22Rv1 (cell line): ENCODE measurements at regions not wholly inside any gene's neighbourhood (a gene's known extent, or its start where the extent isn't known, plus 50 kb on each side); places are given as distances from the start of the nearest gene placed in this dataset.

Source experiments
- H3K27ac ChIP-seq: fragments of 450-650 bp; 2 replicates; pipeline ENCODE4 v1.5.1; 2017
- ZFX ChIP-seq: fragments of 450-650 bp; IDR thresholded peaks from 2 replicates; pipeline ENCODE4 v1.6.1; 2017; ENCODE audit warnings: antibody characterized with exemption, borderline replicate concordance
- TF ChIP-seq, protein P1 (sequence below): fragments of 450-650 bp; IDR thresholded peaks from 2 replicates; pipeline ENCODE4 v1.5.1; 2017; ENCODE audit warnings: mild to moderate bottlenecking

DNA sequence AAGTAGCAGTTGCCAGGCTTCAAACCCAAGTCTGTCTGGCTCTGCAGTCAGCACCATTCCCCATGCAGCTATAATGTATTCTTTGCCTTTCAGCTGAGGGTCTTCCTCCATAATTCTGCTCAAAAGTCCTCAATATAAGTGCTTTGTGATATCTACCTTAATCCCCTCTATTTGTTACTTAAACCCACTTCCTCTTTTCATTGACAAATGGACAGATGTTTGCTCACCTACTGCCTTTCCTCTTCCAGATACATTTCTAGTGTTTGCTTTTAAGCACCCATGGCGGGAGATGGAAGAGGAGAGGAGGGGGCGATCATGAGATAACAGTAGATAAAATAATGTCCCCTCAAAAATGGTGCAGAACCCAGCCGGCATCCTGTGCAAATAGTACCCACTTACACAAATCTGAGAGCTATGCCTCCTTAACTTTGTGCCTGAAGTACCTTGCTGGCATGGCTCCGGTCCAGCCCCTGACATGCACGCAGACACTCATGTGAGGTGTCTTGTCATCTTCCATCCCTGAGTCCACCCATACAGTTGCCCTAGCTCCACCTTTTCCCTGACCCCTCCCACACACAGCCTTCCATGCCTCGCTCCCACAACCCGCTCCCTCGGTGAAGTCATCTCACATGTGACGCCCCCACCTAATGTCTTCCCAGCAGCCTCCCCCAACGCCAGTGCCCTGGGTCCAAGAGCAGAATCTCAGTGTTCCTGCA lies 109.6 kb downstream of the TRIM29 start:
- no peak overlapping the region for H3K27ac ChIP-seq
- TF ChIP-seq ZFX: no peak
- TF ChIP-seq, protein P1, sequence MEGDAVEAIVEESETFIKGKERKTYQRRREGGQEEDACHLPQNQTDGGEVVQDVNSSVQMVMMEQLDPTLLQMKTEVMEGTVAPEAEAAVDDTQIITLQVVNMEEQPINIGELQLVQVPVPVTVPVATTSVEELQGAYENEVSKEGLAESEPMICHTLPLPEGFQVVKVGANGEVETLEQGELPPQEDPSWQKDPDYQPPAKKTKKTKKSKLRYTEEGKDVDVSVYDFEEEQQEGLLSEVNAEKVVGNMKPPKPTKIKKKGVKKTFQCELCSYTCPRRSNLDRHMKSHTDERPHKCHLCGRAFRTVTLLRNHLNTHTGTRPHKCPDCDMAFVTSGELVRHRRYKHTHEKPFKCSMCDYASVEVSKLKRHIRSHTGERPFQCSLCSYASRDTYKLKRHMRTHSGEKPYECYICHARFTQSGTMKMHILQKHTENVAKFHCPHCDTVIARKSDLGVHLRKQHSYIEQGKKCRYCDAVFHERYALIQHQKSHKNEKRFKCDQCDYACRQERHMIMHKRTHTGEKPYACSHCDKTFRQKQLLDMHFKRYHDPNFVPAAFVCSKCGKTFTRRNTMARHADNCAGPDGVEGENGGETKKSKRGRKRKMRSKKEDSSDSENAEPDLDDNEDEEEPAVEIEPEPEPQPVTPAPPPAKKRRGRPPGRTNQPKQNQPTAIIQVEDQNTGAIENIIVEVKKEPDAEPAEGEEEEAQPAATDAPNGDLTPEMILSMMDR: no peak

DNA sequence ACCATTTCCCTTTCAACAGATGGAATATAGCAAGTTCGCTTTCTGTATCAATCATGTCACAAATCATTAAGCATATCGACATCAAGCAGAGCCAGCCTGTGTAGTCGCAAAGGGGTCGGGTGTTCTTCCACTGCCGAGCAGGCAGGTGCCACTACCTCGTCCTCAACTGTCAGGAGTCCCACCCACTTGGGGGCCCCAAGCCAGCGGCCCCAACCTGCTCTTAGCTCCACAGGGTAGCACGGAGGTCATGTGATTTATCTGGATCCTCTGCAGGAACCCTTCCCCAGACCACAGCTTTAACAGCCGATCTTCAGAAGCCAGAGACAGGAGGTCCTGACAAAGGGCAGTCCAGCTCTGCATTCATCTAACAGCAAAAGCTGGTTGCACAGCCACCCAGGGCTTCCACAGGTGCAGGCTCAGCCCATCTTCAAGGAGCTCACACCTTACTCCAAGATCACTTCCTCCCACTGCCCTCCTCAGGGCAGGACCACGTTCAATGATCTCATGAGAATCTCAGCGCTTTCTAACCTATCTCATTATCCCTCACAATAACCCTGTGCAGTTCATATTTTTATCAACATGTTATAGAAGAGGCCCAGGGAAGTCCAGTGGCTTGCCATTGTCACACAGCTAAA lies 110.2 kb downstream of the TRIM29 start:
- TF ChIP-seq, protein P1: no peak
- no peak for TF ChIP-seq ZFX
- H3K27ac ChIP-seq: no peak overlapping the region

DNA sequence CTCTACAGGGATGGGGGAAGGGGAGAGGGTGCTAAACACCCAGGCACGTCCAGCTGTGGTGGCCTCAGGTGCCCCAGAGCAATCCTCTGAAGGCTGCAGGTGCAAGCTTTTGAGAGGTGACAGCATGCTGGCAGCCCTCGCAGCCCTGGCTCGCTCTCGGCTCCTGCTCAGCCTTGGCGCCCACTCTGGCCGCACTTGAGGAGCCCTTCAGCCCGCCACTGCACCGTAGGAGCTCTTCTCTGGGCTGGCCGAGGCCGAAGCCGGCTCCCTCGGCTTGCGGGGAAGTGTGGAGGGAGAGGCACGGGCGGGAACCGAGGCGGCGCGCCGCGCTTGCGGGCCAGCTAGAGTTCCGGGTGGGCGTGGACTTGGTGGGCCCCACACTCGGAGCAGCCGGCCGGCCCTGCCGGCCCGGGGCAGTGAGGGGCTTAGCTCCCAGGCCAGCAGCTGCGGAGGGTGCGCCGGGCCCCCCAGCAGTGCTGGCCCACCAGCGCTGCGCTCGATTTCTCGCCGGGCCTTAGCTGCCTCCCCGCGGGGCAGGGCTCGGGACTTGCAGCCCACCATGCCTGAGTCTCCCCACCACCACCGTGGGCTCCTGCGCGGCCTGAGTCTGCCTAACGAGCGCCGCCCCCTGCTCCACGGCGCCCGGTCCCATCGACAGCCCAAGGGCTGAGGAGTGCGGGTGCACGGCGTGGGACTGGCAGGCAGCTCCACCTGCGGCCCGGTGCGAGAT lies 112.1 kb downstream of the TRIM29 start:
- TF ChIP-seq, protein P1: no peak
- no peak overlapping the region for H3K27ac ChIP-seq

DNA sequence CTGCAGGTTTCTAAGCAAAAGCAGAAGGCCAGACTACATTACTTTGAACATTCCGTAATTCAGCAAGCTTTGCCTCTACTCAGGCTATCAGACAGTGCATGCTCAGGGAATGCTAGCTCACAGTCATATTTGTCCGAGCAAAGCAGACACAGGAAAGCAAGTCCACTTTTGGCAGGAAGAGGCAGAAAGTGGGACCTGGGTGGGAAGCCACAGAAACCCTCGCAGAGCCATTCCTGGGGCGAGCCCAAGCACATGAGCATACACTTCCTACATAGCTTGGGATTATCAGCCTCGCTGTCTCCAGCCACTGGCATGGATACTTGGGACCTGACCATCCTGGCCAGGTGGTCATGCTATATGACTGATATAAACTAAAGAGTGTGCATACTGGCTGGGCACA lies 113.3 kb downstream of the TRIM29 start:
- TF ChIP-seq, protein P1: no peak
- no peak for TF ChIP-seq ZFX
- H3K27ac ChIP-seq: no peak overlapping the region

DNA sequence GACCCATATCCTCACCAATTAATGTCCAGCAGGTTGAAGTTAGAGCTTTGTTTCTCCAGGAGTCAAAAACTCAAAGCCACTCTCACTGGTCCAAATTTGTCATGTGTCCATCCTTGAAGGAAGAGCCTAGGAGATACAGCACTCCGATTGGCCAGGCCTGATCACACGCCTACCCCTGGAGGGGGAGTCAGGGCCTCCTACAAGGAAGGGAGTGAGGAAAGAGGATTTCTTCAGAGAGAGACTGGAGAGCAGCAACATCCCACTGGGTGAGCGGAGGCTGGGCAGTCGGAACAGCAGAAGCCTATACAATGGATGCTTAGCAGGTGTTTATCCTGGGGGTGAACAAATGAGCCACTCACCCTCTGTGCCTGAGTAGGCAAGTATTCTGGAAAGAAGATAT lies 113.9 kb downstream of the TRIM29 start:
- TF ChIP-seq, protein P1: no peak
- TF ChIP-seq ZFX: no peak
- H3K27ac ChIP-seq: no peak overlapping the region

DNA sequence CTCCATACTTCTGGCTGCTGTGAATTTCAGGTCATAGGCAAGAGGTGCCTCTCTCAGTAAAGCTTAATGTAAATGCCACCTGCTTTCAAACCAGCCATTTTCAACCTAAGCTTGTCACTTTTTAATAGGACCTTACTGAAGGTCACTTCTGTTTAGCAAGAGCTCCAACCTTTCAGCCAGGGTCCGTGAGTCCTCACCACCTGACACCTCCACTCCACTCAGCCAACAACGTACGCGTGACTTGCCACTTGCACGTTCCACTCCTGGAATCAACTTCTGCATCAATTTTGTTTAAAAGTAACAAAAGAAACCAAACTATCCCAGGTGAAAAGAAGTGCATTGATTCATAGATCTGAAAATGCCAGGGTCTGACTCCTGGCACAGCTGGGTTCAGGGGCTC lies 114.4 kb downstream of the TRIM29 start:
- TF ChIP-seq ZFX: no peak
- TF ChIP-seq, protein P1: no peak

DNA sequence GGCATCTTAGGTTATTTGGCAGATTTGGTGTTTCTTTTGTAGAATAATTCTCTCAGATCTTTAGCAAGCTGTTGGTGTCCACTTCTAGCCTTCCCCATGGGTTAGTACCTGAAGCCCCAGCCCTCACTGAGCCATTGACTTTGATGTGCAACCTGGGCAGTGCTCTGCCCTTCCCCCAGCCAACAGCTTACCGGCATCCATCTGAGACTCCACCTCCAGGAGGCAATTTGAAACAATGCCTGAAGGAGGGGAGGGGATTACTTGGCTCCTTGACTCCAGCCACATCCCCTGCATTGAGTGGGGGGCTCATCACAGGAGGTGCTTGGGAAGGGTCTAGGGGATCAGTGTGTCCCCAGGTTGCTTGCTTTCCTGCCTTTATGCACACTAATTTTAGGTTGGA lies 114.8 kb downstream of the TRIM29 start:
- TF ChIP-seq, protein P1: no peak
- TF ChIP-seq ZFX: no peak
- no peak overlapping the region for H3K27ac ChIP-seq

More for the DNA sequence above, 114.4 kb downstream of the TRIM29 start:
- no peak overlapping the region for H3K27ac ChIP-seq
